ENCODE measurements at regions not wholly inside any gene's neighbourhood (a gene's known extent, or its start where the extent isn't known, plus 50 kb on each side); places are given as distances from the start of the nearest gene placed in this dataset.

DNA sequence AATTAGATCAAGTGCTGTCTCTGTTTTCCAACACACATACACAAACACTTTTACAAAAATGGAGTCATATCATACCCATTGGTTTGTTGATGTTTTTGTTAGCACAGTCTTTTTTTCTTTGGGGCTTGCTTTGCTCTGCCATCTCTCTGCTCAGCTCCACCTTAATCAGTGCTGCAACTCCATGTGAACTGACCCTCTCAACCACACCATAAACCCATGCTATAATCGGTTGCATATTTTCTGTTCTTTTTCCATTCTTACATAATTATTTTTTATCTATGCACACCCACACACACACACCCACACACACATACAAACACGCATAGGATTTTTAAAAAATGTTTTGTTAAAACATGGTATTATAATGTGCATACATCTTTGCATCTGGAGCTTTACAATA, 91.0 kb upstream of the CDH13 start:
- no peaks in the 10 kb centered on the region for H3K36me3 ChIP-seq (ENCODE audit: control insufficient read depth in 4 of 4, insufficient read depth in 4 of 4, low read length in 3 of 4)
- ChIA-PET POLR2A (no interaction called here), CTCF (no interaction called here)
- H3K27me3 ChIP-seq (replicated peaks in 2 of 5; ENCODE audit: control insufficient read depth in 4 of 5, insufficient read depth in 5 of 5, low read length in 4 of 5): no peaks in the 10 kb centered on the region
- H3K4me3 ChIP-seq (ENCODE audit: control insufficient read depth in 1 of 7, extremely low read depth in 1 of 7, insufficient read depth in 4 of 7, low read depth in 2 of 7, low read length in 6 of 7): no peak overlapping the region
- H3K27ac ChIP-seq (ENCODE audit: insufficient read depth in 1 of 2, low read depth in 1 of 2, low read length in 2 of 2, poor library complexity in 1 of 2, severe bottlenecking in 2 of 2): no peak overlapping the region
- H3K9me3 ChIP-seq (ENCODE audit: control extremely low read depth in 1 of 5, control insufficient read depth in 4 of 5, insufficient read depth in 2 of 5, low read depth in 1 of 5, low read length in 4 of 5): peaks cover 0 to 4% (median 1%) of the 10 kb centered on the region in 5 experiments
- H3K4me1 ChIP-seq (ENCODE audit: control extremely low read depth in 1 of 4, control insufficient read depth in 4 of 4, insufficient read depth in 4 of 4, low read length in 3 of 4): no peaks in the 10 kb centered on the region
- no peak for DNase-seq
- 100% methylated on average over 1 of the region's 2 CpGs for WGBS (ENCODE audit: insufficient coverage)

GRCh38 chr16:82535262-82535661, 91.5 kb upstream of the CDH13 start:
- 93% methylated on average over 2 of the region's 4 CpGs for WGBS (ENCODE audit: insufficient coverage)
- Histone ChIP-seq H3K27me3 (replicated peaks in 2 of 5; ENCODE audit: control insufficient read depth in 4 of 5, insufficient read depth in 5 of 5, low read length in 4 of 5) (no peaks in the 10 kb centered on the region), H3K27ac (ENCODE audit: insufficient read depth in 1 of 2, low read depth in 1 of 2, low read length in 2 of 2, poor library complexity in 1 of 2, severe bottlenecking in 2 of 2) (no peak overlapping the region), H3K4me1 (ENCODE audit: control extremely low read depth in 1 of 4, control insufficient read depth in 4 of 4, insufficient read depth in 4 of 4, low read length in 3 of 4) (no peaks in the 10 kb centered on the region), H3K9me3 (ENCODE audit: control extremely low read depth in 1 of 5, control insufficient read depth in 4 of 5, insufficient read depth in 2 of 5, low read depth in 1 of 5, low read length in 4 of 5) (peaks cover 0 to 4% (median 1%) of the 10 kb centered on the region in 5 experiments), H3K36me3 (ENCODE audit: control insufficient read depth in 4 of 4, insufficient read depth in 4 of 4, low read length in 3 of 4) (no peaks in the 10 kb centered on the region), H3K4me3 (ENCODE audit: control insufficient read depth in 1 of 7, extremely low read depth in 1 of 7, insufficient read depth in 4 of 7, low read depth in 2 of 7, low read length in 6 of 7) (no peak overlapping the region)
- ChIA-PET CTCF (no interaction called here), POLR2A (no interaction called here)
- no peak for DNase-seq

GRCh38 chr16:82533189-82533588, 93.6 kb upstream of the CDH13 start:
- 100% methylated on average over 3 of the region's 4 CpGs for WGBS (ENCODE audit: insufficient coverage)
- ChIA-PET POLR2A (no interaction called here), CTCF (no interaction called here)
- Histone ChIP-seq H3K9me3 (ENCODE audit: control extremely low read depth in 1 of 5, control insufficient read depth in 4 of 5, insufficient read depth in 2 of 5, low read depth in 1 of 5, low read length in 4 of 5) (peaks cover 0 to 1% (median 0%) of the 10 kb centered on the region in 5 experiments), H3K27me3 (replicated peaks in 2 of 5; ENCODE audit: control insufficient read depth in 4 of 5, insufficient read depth in 5 of 5, low read length in 4 of 5) (no peaks in the 10 kb centered on the region), H3K27ac (ENCODE audit: insufficient read depth in 1 of 2, low read depth in 1 of 2, low read length in 2 of 2, poor library complexity in 1 of 2, severe bottlenecking in 2 of 2) (no peak overlapping the region), H3K4me1 (ENCODE audit: control extremely low read depth in 1 of 4, control insufficient read depth in 4 of 4, insufficient read depth in 4 of 4, low read length in 3 of 4) (no peaks in the 10 kb centered on the region), H3K36me3 (ENCODE audit: control insufficient read depth in 4 of 4, insufficient read depth in 4 of 4, low read length in 3 of 4) (no peaks in the 10 kb centered on the region), H3K4me3 (ENCODE audit: control insufficient read depth in 1 of 7, extremely low read depth in 1 of 7, insufficient read depth in 4 of 7, low read depth in 2 of 7, low read length in 6 of 7) (no peak overlapping the region)
- no peak for DNase-seq

DNA sequence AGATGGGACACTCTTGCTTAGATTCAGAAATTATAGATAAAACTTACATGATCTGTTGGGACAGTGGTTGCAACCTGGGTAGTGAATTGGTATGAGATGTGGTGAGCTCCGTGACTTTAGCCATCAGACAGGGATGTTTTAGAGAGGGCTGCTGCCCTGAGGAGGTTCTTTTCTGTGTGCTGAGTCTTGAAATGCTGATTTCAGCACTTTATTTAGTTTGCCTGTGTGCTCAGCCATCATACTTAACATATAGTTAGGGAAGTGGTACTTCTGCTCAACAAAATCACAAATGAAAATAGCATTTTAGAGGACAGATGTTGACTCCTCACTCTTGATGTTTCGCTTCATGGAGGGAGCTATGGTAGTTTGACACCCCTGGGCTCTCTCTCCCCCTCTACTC, 95.9 kb upstream of the CDH13 start:
- Histone ChIP-seq H3K4me3 (ENCODE audit: control insufficient read depth in 1 of 7, extremely low read depth in 1 of 7, insufficient read depth in 4 of 7, low read depth in 2 of 7, low read length in 6 of 7) (no peak overlapping the region), H3K27me3 (replicated peaks in 2 of 5; ENCODE audit: control insufficient read depth in 4 of 5, insufficient read depth in 5 of 5, low read length in 4 of 5) (no peaks in the 10 kb centered on the region), H3K36me3 (ENCODE audit: control insufficient read depth in 4 of 4, insufficient read depth in 4 of 4, low read length in 3 of 4) (no peaks in the 10 kb centered on the region), H3K9me3 (ENCODE audit: control extremely low read depth in 1 of 5, control insufficient read depth in 4 of 5, insufficient read depth in 2 of 5, low read depth in 1 of 5, low read length in 4 of 5) (peaks cover 0 to 1% (median 0%) of the 10 kb centered on the region in 5 experiments), H3K27ac (ENCODE audit: insufficient read depth in 1 of 2, low read depth in 1 of 2, low read length in 2 of 2, poor library complexity in 1 of 2, severe bottlenecking in 2 of 2) (no peak overlapping the region), H3K4me1 (ENCODE audit: control extremely low read depth in 1 of 4, control insufficient read depth in 4 of 4, insufficient read depth in 4 of 4, low read length in 3 of 4) (no peaks in the 10 kb centered on the region)
- 100% methylated on average over 2 of the region's 2 CpGs for WGBS (ENCODE audit: insufficient coverage)
- CTCF ChIA-PET: no interaction called here
- DNase-seq: no peak
- POLR2A ChIA-PET: no interaction called here

- H3K27me3 ChIP-seq (replicated peaks in 2 of 5; ENCODE audit: control insufficient read depth in 4 of 5, insufficient read depth in 5 of 5, low read length in 4 of 5): no peaks in the 10 kb centered on the region
- no peaks in the 10 kb centered on the region for H3K4me1 ChIP-seq (ENCODE audit: control extremely low read depth in 1 of 4, control insufficient read depth in 4 of 4, insufficient read depth in 4 of 4, low read length in 3 of 4)
- no peaks in the 10 kb centered on the region for H3K36me3 ChIP-seq (ENCODE audit: control insufficient read depth in 4 of 4, insufficient read depth in 4 of 4, low read length in 3 of 4)
- no peak overlapping the region for H3K4me3 ChIP-seq (ENCODE audit: control insufficient read depth in 1 of 7, extremely low read depth in 1 of 7, insufficient read depth in 4 of 7, low read depth in 2 of 7, low read length in 6 of 7)
- no peaks in the 10 kb centered on the region for H3K9me3 ChIP-seq (ENCODE audit: control extremely low read depth in 1 of 5, control insufficient read depth in 4 of 5, insufficient read depth in 2 of 5, low read depth in 1 of 5, low read length in 4 of 5)
- H3K27ac ChIP-seq (ENCODE audit: insufficient read depth in 1 of 2, low read depth in 1 of 2, low read length in 2 of 2, poor library complexity in 1 of 2, severe bottlenecking in 2 of 2): no peak overlapping the region
- CTCF ChIA-PET: no interaction called here
- POLR2A ChIA-PET: no interaction called here
- WGBS (ENCODE audit: insufficient coverage): 100% methylated on average over 4 of the region's 7 CpGs
- no peak for DNase-seq
These were observed 99.7 kb upstream of the CDH13 start for GRCh38 chr16:82527101-82527500.

DNA sequence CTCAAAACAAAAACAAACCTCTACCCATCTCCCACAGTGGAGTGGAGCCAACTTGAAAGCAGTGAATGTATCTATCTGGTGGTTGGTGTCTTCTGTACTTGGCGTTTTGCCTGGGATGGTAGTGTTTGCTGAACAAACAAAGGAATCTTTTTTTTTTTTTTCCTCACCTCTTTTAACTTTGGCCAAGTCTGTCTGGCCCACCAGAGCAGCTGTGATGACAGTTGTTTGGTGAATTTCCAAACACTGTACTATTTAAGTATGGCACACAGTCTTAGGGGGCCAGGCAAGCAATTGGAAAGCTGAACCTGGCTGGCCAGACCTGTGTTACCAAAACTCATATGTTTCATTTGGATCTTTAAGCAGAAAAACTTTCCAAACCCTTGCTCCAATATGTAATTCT, 101.8 kb upstream of the CDH13 start:
- Histone ChIP-seq H3K9me3 (ENCODE audit: control extremely low read depth in 1 of 5, control insufficient read depth in 4 of 5, insufficient read depth in 2 of 5, low read depth in 1 of 5, low read length in 4 of 5) (no peaks in the 10 kb centered on the region), H3K4me3 (ENCODE audit: control insufficient read depth in 1 of 7, extremely low read depth in 1 of 7, insufficient read depth in 4 of 7, low read depth in 2 of 7, low read length in 6 of 7) (no peak overlapping the region), H3K27ac (ENCODE audit: insufficient read depth in 1 of 2, low read depth in 1 of 2, low read length in 2 of 2, poor library complexity in 1 of 2, severe bottlenecking in 2 of 2) (no peak overlapping the region), H3K36me3 (ENCODE audit: control insufficient read depth in 4 of 4, insufficient read depth in 4 of 4, low read length in 3 of 4) (no peaks in the 10 kb centered on the region), H3K27me3 (replicated peaks in 2 of 5; ENCODE audit: control insufficient read depth in 4 of 5, insufficient read depth in 5 of 5, low read length in 4 of 5) (no peaks in the 10 kb centered on the region), H3K4me1 (ENCODE audit: control extremely low read depth in 1 of 4, control insufficient read depth in 4 of 4, insufficient read depth in 4 of 4, low read length in 3 of 4) (no peaks in the 10 kb centered on the region)
- WGBS (ENCODE audit: insufficient coverage): 100% methylated on average over 1 of the region's 1 CpG
- POLR2A ChIA-PET: no interaction called here
- no peak for DNase-seq
- CTCF ChIA-PET: no interaction called here

DNA sequence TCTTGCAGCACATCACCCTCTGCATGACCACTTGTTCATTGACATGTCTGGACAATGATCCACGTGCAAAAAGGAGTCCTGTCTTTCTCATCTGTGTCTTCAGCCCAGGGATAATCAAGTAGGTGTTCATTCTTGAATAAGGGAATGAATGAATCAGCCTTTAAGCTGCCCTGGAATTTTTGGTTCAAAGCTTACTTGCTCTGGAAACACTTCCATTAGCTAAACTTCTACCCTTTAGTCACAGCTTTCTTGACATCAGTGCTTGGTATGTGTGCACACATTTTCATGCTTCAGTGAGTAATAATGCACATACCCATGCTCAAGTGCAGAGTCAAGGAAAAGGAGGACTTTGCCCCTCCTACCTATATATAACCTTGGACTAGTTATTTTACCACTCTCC, 103.0 kb upstream of the CDH13 start:
- 43% methylated on average over 1 of the region's 1 CpG for WGBS (ENCODE audit: insufficient coverage)
- no peaks in the 10 kb centered on the region for H3K4me1 ChIP-seq (ENCODE audit: control extremely low read depth in 1 of 4, control insufficient read depth in 4 of 4, insufficient read depth in 4 of 4, low read length in 3 of 4)
- ChIA-PET POLR2A (no interaction called here), CTCF (no interaction called here)
- DNase-seq: no peak
- no peak overlapping the region for H3K27ac ChIP-seq (ENCODE audit: insufficient read depth in 1 of 2, low read depth in 1 of 2, low read length in 2 of 2, poor library complexity in 1 of 2, severe bottlenecking in 2 of 2)
- H3K36me3 ChIP-seq (ENCODE audit: control insufficient read depth in 4 of 4, insufficient read depth in 4 of 4, low read length in 3 of 4): no peaks in the 10 kb centered on the region
- H3K4me3 ChIP-seq (ENCODE audit: control insufficient read depth in 1 of 7, extremely low read depth in 1 of 7, insufficient read depth in 4 of 7, low read depth in 2 of 7, low read length in 6 of 7): no peak overlapping the region
- no peaks in the 10 kb centered on the region for H3K27me3 ChIP-seq (replicated peaks in 2 of 5; ENCODE audit: control insufficient read depth in 4 of 5, insufficient read depth in 5 of 5, low read length in 4 of 5)
- no peaks in the 10 kb centered on the region for H3K9me3 ChIP-seq (ENCODE audit: control extremely low read depth in 1 of 5, control insufficient read depth in 4 of 5, insufficient read depth in 2 of 5, low read depth in 1 of 5, low read length in 4 of 5)

GRCh38 chr16:82522026-82522425, 104.7 kb upstream of the CDH13 start:
- ChIA-PET POLR2A (no interaction called here), CTCF (no interaction called here)
- Histone ChIP-seq H3K36me3 (ENCODE audit: control insufficient read depth in 4 of 4, insufficient read depth in 4 of 4, low read length in 3 of 4) (no peaks in the 10 kb centered on the region), H3K9me3 (ENCODE audit: control extremely low read depth in 1 of 5, control insufficient read depth in 4 of 5, insufficient read depth in 2 of 5, low read depth in 1 of 5, low read length in 4 of 5) (no peaks in the 10 kb centered on the region), H3K27ac (ENCODE audit: insufficient read depth in 1 of 2, low read depth in 1 of 2, low read length in 2 of 2, poor library complexity in 1 of 2, severe bottlenecking in 2 of 2) (no peak overlapping the region), H3K4me1 (ENCODE audit: control extremely low read depth in 1 of 4, control insufficient read depth in 4 of 4, insufficient read depth in 4 of 4, low read length in 3 of 4) (no peaks in the 10 kb centered on the region), H3K4me3 (ENCODE audit: control insufficient read depth in 1 of 7, extremely low read depth in 1 of 7, insufficient read depth in 4 of 7, low read depth in 2 of 7, low read length in 6 of 7) (no peak overlapping the region), H3K27me3 (replicated peaks in 2 of 5; ENCODE audit: control insufficient read depth in 4 of 5, insufficient read depth in 5 of 5, low read length in 4 of 5) (no peaks in the 10 kb centered on the region)
- 93% methylated on average over 6 of the region's 6 CpGs for WGBS (ENCODE audit: insufficient coverage)
- no peak for DNase-seq
